Activated gamma-delta T cell treated with anti-CD3 and anti-CD28 coated beads, Interleukin-2, amount 50 U/mL, for 16 hours (primary cell): ENCODE measurements at regions not wholly inside any gene's neighbourhood (a gene's known extent, or its start where the extent isn't known, plus 50 kb on each side); places are given as distances from the start of the nearest gene placed in this dataset.
"Not testable (repeated sequence)": the region's sequence is repeated elsewhere in the genome, so short reads cannot be mapped to it uniquely, and the experiment has no call there.

ENCODE experiments used
- DNase-seq: peaks from one replicate; pipeline ENCODE4 v3.0.0-alpha.2; 2020; ENCODE audit warnings: low read depth

DNA sequence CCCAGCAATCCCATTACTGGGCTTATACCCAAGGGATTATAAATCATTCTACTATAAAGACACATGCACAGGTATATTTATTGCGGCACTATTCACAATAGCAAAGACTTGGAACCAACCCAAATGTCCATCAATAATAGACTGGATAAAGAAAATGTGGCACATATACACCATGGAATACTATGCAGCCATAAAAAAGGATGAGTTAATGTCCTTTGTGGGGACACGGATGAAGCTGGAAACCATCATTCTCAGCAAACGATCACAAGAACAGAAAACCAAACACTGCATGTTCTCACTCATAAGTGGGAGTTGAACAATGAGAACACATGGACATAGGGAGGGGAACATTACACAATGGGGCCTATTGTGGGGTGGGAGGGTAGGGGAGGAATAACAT, 224.4 kb upstream of the SERP2 start:
- DNase-seq: not testable (repeated sequence)

DNA sequence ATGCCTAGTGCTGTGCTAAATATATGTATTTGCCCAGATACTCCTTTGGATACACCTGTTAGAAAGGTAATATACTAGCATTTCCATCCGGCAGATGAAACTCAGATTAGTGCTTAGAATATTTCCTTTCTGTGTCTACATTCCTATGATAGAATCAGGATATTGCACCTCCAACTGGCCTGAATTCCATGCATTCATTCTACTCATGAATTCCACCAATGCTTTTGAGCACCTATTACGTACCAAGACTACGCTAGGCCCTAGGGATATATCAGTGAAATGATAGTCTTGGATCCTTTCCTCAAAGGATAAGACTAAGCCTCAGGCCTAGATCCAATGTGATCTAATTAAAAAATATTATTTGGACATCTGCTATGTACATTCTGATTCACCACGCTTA, 223.8 kb upstream of the SERP2 start:
- no peak for DNase-seq

DNA sequence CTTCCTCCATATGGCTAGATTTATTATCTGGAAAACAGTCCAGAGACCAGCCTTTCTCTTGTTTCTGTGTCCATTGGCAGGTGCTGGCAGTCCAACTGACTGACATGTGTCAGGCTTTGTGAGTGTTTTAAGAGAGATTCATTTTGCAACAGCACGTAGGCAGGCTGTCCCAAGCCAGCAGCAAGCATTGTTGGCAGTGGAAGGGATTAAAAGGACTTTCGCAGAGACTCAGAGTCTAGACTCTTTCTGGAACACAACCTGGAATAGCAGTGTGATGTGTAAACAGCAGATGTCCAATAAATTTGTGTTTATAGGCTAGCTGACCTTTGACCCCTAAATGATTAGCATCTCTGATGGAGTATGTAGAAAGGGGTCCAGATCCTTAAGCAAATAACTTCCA, 222.2 kb upstream of the SERP2 start:
- no peak for DNase-seq

DNA sequence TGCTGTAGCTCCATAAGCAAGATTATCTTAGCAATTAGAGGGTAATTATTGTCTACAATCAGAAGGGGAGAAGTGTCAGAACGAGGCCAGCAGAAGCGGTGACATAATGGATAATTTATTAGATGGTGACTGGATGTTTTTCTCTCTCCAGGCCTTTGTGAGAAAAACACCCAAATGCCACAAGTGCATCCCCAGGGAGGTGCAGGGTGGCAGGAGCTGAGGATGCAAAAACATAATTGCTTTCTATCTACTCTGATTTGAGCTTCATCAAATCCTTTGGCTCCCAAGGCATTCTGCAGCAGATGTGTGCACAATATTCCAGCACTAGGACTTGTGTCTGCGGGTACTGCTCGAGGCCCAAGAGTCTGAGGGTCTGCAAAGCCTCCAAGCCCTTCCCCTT, 220.1 kb upstream of the SERP2 start:
- no peak for DNase-seq

DNA sequence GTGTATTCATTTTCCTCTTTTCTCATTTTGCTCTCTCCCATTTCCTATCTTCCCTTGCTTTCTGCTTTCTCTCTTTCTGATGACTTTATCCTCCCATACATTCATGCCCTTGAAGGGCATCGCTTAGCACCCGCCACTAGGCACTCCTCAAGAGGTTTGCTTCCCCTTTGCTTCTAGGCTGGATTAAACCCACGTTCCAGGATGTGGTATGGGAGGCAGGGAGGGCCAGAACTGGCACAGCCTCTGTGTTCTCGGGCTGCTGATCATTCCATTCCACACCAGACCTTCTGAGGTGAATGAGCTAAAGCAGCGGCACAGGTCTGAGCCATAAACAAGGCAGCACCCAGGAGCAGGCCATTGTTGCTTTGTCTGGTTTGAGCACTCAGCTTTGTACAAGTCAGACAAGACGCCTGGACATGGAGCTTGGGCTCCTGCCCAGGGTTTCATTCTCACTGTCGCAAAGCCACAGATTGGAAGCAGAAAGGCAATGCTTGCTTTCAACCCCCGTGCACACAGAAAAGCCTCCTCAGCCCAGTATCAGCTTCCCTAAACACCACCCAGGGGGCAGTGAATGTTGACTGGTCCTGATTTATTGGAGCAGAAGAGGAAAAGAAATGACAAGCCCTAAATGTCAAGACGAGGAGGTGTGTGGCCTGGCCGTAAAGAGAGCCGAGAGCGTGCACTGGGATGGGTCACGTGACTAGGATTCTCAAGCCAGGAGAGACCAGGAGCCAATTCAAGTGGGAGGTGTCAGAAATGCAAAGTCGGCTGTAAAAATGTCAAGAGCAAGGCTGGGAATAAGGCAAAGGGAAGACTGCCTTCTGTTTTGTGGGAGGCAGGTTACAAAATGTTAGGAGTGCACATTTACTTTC, 218.0 kb upstream of the SERP2 start:
- DNase-seq: no peak

DNA sequence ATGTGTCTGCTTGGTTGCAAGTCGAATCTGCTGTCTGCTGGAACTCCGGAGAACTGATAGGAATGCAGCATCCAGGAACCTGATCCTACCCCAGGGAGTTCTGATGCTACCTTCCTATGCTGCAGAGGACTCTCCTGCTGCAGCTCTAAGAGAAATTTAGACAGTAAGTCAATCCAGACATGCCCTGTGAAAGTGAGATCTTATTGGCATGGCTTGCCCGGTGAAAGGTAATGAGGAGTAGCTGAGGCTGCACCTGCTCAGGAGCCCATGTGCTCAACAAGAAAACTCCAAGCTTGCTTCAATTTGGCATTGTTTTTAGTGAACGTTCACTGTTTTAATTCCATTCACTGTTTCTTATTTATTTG, 217.3 kb upstream of the SERP2 start:
- DNase-seq: no peak

DNA sequence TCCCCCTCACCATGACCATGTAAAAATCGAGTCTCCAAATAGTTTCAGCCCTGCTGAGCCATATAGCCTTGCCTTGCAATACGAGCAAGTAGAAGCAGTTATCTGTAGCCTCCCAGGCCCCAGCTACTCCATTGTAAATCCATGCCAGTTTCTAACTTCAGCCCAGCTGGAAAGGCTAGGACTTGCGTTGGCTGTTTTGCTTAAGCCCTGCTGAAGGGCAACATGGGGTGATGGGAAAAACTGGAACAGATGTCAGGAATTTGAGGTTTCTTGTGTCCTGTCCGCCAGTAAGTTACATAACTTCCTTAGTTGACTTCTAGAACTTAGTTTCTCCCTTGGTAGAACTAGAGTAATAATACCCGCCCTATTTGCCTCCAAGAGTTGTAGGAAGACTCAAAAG, 216.0 kb upstream of the SERP2 start:
- DNase-seq: no peak

DNA sequence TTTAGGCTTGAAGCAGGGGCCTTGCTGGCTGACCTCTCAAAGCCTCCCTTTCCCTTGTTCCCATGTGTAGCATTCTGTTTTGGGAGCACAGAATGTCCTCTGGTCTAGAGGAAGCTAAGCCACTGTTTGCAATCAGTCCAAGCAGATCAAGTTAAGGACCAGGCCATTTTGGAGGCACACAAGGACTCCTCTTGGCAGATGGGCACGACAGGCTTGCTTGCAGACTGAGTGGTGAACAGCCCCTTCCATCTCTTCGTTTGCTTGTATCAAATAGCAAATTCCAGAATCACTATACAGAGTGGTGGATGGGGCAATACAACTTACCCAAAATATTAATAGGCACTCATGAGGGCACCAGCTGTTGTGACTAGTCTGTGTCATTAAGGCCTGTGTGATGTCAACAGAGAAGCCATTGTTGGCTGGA, 215.5 kb upstream of the SERP2 start:
- DNase-seq: no peak

DNA sequence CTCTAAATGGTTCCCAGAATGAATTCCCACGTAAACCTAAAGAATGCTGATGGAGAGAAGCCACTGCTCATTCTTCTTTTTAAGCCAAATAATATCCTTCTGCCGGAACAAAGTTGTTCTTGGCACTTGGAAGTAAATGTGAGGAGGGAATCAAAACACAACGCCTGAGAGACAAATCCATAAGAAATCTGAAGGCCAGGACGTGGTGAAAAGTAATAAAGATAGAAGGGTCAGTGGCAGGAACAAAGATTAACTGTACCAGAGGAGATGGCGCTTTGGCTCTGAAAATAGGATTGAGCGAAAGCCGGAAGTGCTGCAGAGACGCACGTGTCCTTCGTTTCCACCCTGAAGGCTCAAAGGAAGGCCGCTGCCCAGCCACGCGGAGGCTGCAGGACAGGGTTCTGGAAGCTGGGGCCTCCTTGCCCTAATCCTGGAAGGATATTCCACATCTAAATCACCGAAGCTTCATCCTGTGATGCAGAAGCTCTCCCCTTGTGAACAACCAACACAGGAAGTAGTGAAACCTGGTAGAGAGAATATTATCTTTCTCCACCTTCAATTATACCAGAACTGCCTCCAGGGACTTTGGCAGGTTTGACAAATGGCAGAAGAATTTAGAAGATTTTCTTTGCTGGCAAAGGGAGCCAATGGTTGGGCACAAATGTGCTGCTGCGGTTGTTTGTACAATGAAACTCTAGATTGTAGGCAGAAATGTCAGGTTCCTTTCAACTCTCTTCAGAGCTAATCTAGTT, 214.6 kb upstream of the SERP2 start:
- no peak for DNase-seq

DNA sequence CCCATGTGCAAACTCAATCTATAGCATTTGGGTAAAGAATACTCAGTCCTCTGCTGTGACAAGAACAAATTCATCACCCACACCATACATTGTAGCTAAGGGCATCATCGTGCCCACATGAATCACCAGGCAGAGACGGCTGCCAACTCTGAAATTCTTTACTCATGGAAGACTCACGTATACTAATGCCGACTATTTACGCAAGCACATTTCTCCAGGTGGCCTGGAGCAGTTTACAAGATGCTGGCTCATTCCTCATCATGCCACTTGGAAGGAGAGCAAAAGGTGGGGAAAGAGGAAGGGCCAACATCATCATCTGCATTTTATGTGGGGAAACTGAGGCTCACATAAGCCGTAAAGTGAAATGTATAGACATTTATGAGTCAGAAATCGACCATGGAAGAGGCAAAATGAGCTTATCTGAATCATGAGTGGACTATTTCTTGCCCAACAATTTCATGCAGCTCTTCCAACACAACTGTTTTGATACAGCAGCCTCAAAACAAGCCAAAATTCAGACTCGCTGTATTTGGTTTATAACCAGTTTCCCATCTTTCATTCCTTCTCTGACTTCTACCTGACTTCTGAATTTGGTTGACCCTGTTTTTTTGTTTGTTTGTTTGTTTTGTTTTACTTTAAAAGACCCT, 213.9 kb upstream of the SERP2 start:
- no peak for DNase-seq

DNA sequence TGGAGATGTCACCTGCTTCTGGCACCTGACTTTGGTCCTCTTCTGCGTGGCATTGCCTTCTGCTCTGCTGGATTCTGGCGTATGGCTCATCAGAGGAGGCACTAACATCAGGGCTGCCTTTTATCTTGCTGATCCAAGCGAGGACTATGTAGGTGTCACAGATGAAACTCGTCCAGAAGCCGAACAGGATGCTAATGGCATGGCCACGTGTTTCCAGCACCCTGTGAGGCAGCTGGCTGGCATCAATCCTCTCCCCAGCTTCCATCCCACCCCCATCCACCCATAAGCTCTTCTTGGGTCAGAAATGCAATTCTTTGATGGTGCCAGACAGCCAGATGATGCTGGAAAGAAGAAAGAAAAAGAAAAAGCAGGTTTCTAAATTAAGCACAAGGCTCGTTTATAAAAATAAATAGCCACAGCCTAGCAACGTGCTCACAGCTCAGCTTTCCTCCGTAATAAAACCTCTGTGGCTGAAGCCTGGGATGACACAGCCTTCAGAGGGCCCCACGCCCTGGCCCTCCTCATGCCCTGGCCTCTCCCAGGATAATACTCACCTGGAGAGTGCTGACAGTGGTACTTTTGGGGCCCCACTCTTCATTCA, 212.9 kb upstream of the SERP2 start:
- DNase-seq: no peak

DNA sequence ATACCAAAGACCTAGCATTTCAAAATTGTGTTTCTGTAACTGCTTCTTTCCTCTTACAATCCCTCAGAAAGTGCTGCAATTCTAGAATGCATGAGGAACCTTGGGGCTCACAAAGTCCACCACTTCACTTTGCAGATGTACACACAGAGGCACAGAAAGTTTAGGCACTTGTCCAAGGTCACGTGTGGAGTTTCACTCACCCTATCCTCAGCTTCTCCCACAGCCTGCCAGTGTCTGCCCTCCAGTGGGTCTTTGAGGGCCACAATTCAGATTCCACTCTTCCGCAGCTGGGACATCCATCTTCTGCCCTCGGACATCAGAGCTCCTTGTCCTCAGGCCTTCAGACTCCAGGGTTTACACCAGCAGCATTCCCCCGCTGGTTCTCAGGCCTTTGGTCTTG, 210.5 kb upstream of the SERP2 start:
- no peak for DNase-seq

DNA sequence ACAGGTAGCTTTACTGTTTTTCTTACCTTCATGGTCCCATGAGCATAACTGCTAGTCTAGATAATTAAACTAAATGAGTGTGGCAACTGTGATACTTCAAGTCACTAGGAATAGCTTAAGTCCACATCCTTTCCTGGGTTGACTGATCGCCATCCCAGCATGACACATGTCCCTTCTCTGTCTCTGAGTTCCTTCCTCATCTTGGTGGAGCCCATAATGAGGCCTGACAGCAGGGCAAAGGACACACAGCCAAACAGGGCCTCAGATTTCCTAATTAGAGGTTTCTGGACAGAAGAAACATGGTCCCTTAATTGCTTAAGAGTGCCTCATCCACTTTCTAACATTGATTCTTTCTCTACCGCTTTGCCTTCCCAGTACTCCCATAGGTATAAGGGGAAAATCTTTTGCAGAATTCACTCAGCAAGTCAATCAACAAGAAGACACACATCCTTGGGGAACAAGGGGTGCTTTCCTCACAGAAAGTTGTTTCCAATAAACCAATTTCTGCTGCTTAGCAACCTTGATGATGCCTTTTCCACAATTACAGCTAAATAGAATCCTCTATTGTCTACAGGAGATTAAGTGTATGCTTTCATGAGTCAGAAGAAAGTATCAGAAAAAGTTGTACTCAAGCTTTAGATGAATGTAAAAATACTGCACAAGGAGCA, 208.3 kb upstream of the SERP2 start:
- no peak for DNase-seq

DNA sequence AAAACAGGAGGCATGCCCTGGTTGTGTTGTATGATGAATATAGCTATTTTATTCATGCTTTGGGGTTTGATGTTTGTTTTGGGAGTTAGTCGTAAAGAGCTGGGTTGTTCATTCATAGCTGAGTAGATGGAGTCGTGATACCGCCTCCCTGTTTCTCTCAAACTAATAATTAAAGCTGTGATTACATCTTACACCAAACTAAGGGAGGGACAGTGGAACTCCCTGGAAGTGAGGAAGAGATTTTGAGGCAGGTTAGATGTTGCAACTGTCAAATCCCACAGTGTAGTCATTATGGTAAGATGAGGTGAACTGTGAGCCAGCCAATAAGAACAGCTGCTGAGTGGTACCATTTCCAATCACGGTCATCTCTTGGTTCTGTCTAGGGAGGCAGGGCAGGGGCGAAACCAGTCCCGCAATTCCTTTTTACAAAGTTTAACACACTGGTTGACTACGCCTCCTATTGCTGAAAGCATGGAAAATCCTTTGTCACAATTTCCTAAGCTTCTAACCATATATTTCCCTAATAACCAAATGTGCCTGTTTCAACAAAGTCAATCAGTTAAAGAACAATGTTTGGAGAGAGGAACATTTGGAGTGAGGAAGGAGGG, 207.6 kb upstream of the SERP2 start:
- no peak for DNase-seq

DNA sequence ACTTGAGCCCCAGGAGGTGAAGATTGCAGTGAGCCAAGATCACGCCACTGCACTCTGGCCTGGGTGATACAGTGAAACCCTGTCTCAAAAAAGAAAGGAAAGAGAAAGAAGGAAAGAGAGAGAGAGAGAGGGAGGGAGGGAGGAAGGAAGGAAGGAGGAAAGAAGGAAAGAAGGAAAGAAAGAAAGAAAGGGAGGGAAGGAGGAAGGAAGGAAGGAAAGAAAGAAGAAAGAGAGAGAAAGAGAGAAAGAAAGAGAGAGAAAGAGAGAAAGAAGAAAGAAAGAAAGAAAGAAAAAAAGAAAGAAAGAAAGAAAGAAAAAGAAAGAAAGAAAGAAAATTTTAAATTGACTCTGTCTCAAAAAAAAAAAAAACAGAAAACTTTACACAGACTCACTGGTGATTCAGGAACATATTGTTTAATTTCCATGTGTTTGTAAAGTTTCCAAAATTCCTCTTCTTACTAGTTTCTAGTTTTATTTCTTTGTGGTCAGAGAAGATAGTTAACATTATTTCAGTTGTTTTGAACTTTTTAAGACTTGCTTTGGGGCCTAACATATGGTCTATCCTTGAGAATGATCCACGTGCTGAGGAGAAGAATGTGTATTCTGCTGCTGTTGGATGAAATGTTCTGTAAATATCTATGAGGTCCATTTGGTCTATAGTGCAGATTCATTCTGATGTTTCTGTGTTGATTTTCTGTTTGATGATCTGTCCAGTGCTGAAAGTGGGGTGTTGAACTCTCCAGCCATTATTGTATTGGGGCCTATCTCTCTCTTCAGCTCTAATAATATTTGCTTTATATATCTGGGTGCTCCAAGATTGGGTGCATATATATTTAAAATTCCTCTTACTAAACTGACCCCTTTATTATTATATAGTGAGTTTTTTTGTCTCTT, 204.4 kb upstream of the SERP2 start:
- no peak for DNase-seq

DNA sequence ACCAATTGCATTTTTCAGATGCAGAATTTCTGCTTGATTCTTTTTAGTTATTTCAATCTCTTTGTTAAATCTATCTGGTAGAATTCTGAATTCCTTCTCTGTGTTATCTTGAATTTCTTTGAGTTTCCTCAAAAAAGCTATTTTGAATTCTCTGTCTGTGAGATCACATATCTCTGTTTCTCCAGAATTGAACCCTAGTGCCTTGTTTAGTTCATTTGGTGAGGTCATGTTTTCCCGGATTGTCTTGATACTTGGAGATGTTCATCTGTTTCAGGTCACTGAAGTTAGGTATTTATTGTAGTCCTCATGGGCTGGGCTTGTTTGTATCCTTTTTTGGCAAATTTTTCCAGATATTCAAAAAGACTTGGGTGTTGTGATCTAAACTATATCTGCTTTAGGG, 202.9 kb upstream of the SERP2 start:
- DNase-seq: no peak

DNA sequence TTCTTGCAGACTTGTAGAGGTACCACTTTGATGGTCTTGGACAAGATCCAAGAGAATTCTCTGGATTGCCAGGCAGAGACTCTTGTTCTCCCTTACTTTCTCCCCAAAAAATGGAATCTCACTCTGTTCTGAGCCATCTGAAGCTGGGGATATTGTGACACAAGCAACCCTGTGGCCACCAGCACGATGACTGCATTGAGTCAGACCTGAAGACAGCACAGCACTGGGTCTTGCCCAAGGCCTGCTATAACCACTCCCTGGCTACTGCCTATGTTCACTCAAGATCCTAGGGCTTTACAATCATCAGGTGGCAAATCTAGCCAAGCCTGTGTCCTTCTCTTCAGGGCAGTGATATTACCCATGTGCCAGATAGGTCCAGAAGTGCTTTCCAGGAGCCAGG, 202.5 kb upstream of the SERP2 start:
- no peak for DNase-seq

DNA sequence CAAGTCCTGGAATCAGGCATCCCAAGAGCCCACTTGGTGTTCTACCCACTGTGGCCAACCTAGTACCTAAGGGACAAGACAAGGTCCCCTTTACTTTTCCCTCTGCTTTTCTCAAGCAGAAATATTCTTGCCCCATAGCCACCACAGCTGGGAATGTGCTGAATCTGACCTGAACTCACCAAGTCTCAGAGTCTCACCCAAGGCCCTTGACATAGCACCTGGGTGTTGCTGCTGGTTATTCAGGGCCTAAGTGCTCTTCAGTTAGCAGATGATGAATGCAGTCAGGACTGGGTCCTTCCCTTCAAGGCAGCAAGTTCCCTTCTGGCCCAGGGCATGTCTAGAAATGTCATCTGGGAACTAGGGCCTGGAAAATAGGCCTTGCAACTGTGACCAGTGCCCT, 201.8 kb upstream of the SERP2 start:
- no peak for DNase-seq

DNA sequence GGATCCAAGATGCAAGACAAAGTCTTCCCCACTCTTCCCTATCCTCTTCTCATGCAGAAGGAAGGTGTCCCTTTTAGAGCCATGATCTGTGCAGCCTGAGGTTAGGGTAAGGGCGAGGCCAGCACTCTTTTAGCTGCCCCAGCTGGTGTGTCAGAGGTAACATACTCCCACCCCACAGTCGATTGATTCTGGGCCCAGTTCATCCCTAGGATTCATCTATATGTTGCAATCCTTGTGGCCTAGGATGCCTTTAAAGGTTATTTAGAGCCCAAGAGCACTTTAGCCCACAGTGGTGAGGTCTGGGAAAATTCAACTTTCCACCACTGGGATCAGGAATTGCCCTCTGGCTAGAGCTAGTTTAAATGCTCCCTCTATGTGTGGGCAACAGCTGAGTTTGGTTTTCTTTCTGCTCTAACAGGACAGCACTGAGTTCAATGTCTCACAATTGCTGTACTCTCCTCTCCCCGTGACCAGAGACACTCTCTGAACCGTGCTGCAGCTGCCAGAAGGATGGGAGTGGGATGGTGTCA, 201.3 kb upstream of the SERP2 start:
- no peak for DNase-seq

DNA sequence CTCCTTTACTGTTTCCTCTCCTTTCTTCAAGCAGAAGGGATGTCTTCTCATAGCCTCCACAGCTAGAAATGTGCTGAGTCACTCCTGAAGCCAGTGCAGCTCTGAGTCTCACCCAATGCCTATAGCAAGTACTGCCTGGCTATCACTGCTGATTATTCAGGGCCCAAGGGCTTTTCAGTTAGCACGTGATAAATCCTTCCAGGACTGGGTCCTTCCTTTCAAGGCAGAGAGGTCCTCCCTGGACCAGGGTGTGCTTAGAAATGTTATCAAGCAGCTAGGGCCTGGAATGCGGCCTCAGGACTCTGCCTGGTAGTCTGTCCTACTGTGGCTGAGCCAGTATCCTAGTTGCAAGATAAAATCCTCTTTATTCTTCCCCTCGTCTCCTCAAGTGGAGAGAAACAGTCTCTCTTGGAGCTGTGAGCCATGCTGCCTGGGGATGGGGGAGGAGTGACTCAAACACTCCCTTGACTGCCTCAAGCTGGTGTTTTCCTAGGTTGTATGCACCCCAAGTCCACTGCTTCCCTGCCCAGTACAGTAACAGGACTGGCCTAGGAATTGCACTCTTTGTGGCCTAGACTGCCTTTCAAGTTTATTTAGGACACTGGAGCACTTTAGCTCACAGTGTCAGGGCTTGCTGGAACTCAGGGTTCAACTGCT, 198.7 kb upstream of the SERP2 start:
- DNase-seq: no peak
